ENCODE measurements at regions not wholly inside any gene's neighbourhood (a gene's known extent, or its start where the extent isn't known, plus 50 kb on each side); places are given as distances from the start of the nearest gene placed in this dataset.

- DNase-seq (ENCODE audit: low spot score), result no peak
Measured at GRCh38 chr9:8188723-8189407, 389.3 kb upstream of the DMAC1 start.

GRCh38 chr9:8186560-8186959, 387.0 kb upstream of the DMAC1 start:
- DNase-seq (ENCODE audit: low spot score), result no peak

DNA sequence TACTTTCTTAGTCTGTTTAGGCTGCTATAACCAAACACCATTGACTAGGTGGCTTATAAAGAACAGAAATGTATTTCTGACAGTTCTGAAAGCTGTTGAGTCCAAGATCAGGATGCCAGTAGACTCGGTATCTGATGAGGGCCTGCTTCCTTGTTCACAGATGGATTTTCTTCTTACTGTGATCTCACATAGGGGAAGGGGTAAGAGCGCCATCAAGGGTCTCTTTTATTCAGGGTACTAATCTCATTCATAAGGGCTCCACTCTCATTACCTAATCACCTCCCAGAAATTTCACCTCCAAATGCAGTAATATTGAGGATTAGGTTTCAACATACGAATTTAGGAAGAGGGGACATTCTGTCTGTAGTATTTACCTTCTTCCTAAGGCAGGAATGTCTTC, 384.0 kb upstream of the DMAC1 start:
- no peak for DNase-seq (ENCODE audit: low spot score)

- no peak for DNase-seq (ENCODE audit: low spot score)
Measured at GRCh38 chr9:8179381-8180053, 379.9 kb upstream of the DMAC1 start.

DNA sequence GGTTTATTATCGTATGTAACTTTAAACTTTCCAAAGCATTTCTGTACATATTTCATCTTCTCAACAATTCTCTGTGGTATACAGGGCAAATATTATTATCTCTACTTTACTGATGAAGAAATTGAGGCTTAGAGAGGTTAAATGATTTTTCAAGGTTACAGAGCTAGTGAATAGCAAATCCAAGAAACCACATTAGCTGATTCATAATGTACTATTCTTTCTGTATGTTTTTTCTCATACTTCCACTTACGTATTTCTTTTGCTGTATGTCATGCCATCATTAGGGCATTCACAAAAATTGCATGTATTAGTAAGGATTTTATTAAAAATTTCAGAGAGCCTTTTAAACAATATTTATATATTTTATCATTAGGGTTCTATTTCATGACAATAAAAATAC, 372.4 kb upstream of the DMAC1 start:
- no peak for DNase-seq (ENCODE audit: low spot score)

DNA sequence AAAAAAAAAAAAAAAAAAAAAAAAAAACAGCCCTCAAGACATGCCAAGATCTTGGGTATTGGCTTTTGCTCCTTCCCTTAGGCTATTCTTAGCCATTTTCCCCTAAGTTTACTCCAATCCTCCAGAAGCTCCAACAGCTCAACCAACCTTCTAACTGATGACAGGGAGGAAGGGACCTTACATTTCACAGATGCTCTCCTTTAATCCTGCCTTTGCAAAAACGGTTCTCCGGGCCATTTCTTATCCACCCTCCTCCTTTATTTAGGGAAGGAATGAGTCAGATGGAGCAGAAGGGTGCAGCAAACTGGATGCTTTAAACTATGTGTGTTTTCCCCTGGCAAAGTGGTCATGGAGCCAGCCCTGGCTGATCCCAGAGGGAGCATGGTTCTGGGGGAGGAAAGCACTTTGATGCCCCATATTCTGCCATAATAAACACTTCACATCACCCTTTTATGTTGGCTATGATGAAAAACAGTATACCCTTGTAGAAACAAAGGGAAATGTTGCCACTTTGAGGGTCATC, 369.4 kb upstream of the DMAC1 start:
- DNase-seq (ENCODE audit: low spot score), result no peak

- no peak for DNase-seq (ENCODE audit: low spot score)
Measured at GRCh38 chr9:8160787-8161186, 361.2 kb upstream of the DMAC1 start.

- DNase-seq (ENCODE audit: low spot score), result no peak
Measured at GRCh38 chr9:8158574-8158973, 359.0 kb upstream of the DMAC1 start.

DNA sequence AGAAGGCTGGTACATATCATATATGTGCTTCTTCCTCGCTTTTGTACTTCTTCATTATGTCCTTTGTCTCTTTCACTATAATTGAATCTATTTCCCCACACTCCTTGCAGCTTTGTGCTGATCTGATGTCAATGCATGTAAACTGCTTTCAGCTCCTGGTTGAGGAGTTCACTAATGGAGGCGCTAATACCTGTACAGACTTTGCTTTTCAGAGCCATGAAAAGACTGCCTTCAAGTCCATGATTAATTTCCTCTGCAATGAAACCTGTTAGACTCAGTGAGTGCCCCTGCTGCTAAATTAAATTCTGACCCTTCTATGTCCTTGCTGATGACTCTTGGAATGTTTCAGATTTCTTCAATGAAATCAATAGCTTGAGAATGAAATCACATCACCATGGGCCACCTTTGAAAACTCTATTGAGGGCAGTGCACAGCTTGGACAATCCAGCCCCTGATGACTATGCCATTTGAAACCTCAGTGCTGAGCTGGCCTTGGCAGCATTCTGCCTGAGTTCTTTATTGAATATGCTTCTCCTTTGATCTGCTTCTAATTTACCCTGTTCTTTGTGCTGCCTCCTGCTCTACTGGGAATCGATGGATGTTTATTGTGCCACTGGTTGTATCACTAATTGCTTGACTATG, 358.2 kb upstream of the DMAC1 start:
- no peak for DNase-seq (ENCODE audit: low spot score)

GRCh38 chr9:8156346-8156745, 356.8 kb upstream of the DMAC1 start:
- DNase-seq (ENCODE audit: low spot score), result no peak

DNA sequence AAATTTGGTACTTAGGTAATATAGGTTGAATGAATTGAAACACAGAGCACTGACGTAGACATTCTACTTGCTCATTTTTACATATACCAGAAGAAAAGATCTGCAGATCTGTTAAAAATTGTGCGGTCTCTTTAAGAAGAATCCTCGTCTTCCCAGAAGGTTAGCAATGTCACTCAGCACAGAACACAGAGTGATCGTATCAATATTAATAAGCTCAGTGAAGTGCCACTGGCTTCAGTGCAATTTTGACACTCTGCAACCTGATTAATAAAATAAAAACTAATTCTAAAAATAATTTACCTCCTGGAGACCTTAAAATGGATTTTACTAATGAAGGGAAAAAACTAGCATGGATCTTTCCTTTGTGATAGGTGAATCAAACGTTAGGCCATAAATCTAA, 356.1 kb upstream of the DMAC1 start:
- DNase-seq (ENCODE audit: low spot score), result no peak

DNA sequence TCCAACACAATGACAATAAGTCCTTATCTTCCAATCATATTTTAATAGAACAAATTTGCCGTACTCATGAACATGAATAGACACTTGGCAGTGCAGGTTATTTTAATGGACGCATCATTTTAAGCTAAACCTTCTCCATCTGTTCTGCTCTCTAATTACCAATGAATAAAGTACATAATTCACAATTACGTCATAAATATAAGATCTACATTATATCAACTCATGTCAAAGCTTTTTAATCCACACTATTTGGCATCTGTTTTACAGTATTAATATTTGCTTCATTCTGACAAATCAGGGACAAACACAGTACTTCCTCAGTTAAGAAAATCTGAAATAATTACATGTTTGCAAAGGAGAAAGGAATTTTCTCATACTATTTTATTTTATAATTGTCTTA, 344.1 kb upstream of the DMAC1 start:
- DNase-seq (ENCODE audit: low spot score), result no peak

- DNase-seq (ENCODE audit: low spot score), result no peak
Measured at GRCh38 chr9:8140557-8140956, 341.0 kb upstream of the DMAC1 start.

- DNase-seq (ENCODE audit: low spot score), result no peak
Measured at GRCh38 chr9:8139756-8140155, 340.2 kb upstream of the DMAC1 start.

DNA sequence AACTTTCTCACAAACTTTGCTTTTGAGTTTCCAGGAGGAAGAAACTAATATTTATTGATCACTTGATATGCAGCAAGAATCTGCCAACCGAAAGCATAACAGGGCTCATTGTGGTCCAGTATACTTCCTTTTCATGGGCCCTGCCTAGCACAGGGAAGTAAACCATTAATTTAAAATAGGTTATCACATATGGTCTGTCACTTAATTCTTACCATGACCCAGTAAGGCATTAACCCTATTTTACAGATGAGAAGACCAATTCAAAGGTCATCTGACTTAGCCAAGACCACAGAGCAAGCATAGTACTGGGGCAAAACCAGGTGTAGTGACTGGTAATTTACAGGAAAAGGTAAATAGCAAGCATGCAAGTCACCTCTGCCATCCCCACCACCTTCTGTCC, 336.9 kb upstream of the DMAC1 start:
- no peak for DNase-seq (ENCODE audit: low spot score)

- DNase-seq (ENCODE audit: low spot score), result no peak
Measured at GRCh38 chr9:8134635-8135034, 335.1 kb upstream of the DMAC1 start.

DNA sequence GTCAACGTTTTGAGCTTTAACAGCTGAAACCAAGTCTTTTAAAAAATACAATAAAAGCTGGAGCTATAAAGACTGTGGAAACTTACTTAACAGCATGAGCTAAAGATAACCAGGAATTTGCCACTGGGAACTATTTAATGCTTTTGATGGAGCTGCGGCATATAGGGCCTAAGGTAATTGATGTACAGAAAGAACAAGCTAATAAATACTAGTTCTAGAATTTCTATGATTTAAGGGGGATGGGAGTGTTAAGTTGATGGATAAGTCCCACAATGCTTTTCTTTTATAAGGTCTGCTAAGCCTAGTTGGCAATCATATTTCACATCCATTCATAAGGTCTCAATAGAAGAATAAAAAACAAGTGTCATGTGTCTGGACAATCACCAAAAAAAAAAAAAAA, 334.0 kb upstream of the DMAC1 start:
- DNase-seq (ENCODE audit: low spot score), result no peak

DNA sequence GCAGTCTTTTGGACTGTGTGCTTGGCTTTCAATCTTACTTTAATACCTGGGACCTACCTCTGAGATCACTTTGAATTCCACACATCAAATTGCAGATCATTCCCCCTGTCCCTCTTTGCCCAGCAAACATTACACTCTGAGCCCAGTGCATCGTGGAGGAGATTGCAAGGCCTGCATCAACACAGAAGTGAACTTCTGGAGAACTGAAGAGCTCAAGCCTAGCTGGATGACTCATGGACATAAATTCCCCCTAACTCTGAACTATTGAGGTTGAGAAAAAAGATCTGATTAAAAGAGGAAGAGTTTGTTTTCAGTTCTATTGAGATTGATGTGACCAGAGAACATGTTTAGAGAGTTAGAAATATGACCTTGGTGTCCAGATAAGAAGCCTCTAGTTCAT, 316.0 kb upstream of the DMAC1 start:
- no peak for DNase-seq (ENCODE audit: low spot score)

DNA sequence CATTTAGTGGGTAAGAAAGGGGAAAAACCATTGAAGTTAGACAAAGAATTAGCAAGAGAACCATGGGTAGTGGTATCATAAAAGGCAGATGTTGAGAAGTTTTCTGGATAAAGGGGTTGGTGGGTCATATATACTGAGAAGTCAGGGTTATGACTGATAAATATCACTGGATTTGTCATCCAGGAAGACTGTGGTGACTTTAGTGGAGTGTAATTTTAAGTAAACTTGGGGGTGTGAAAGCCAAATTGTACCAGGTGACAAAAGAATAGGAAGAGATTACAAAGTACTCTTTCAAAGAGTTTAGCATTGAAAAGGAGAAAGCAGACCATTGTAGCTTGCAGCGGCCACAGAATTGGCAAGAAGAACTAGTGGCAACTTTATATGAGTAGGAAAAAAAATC, 315.2 kb upstream of the DMAC1 start:
- DNase-seq (ENCODE audit: low spot score), result no peak

- no peak for DNase-seq (ENCODE audit: low spot score)
Measured at GRCh38 chr9:8106362-8106761, 306.8 kb upstream of the DMAC1 start.

DNA sequence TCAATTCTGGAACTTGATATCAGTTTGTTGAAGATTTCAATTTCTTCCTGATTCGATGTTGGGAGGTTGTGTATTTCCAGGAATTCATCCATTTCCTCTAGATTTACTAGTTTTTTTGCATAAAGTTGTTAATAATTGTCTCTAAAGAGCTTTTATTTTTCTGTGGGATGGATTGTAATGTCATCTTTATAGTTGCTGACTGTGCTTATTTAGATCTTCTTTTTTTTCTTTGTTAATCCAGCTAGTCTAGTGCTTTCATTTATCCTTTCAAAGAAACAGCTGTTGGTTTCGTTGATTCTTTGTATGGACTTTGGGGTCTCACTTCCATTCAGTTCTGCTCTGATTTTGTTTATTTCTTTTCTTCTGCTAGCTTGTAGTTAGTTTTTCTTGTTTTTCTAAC, 302.0 kb upstream of the DMAC1 start:
- no peak for DNase-seq (ENCODE audit: low spot score)

DNA sequence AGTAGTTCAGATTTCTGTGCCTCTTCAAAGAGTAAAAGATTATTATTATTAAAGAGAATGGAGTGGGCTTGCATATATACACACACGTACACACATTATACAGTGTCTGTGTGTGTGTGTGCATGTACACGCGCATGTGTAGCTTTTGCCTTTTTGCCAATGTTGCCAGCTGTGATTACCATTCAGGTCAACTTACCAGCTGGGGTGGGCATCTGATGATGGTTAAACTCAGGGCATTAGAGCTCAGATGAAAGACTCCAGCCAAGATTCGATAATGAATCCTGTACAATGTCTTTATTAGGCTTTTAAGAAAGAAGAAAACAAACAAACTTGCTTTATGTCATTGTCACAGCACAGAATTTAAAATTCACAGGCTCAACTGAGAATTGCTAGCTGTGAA, 296.5 kb upstream of the DMAC1 start:
- DNase-seq (ENCODE audit: low spot score), result no peak

DNA sequence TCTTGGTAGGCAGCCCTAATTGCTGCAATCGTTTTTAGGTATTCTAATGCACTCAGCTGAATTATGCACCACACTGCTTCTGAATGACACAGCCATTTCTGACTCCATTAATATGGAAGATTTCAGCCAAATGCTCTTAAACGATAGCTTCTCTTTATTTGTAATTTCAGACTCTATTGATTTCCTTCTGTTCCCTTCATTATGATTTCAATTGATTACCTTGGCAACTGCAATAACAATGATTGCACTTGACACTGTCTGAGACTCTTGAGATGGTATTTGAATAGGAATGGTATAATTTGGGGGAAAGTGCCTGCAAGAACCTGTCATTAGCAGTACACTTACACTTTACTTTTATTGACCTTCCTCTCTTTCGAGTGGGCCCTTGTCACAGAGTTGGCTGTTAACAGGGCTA, 296.1 kb upstream of the DMAC1 start:
- DNase-seq (ENCODE audit: low spot score), result no peak

All from germinal center (tissue), 1 donor.